NCI-H2107 (cell line): ENCODE measurements at regions not wholly inside any gene's neighbourhood (a gene's known extent, or its start where the extent isn't known, plus 50 kb on each side); places are given as distances from the start of the nearest gene placed in this dataset.
"Not testable (repeated sequence)": the region's sequence is repeated elsewhere in the genome, so short reads cannot be mapped to it uniquely, and the experiment has no call there.

ENCODE experiments used
- DNase-seq: peaks from one replicate; lab custom pipeline; 2025; lab: John Stamatoyannopoulos, UW

GRCh38 chr7:54898659-54899340 is 120.0 kb upstream of the EGFR start:
- DNase-seq = no peak

GRCh38 chr7:54901840-54902239 is 117.0 kb upstream of the EGFR start:
- DNase-seq = no peak

- no peak for DNase-seq
These were observed 114.7 kb upstream of the EGFR start for GRCh38 chr7:54904130-54904529.

- DNase-seq = no peak
These were observed 113.8 kb upstream of the EGFR start for GRCh38 chr7:54904986-54905385.

- no peak for DNase-seq
These were observed 111.9 kb upstream of the EGFR start for GRCh38 chr7:54906963-54907362.

- DNase-seq = no peak
These were observed 110.8 kb upstream of the EGFR start for GRCh38 chr7:54907981-54908380.

GRCh38 chr7:54908760-54909438 is 109.9 kb upstream of the EGFR start:
- no peak for DNase-seq

GRCh38 chr7:54915870-54916598 is 102.8 kb upstream of the EGFR start:
- DNase-seq = no peak

- no peak for DNase-seq
These were observed 101.0 kb upstream of the EGFR start for GRCh38 chr7:54917613-54918391.

- no peak for DNase-seq
These were observed 97.7 kb upstream of the EGFR start for GRCh38 chr7:54921116-54921515.

GRCh38 chr7:54931532-54931931 is 87.3 kb upstream of the EGFR start:
- DNase-seq = no peak

GRCh38 chr7:54932818-54933543 is 85.8 kb upstream of the EGFR start:
- DNase-seq = peak; percentile 69

GRCh38 chr7:54933643-54934042 is 85.2 kb upstream of the EGFR start:
- no peak for DNase-seq

GRCh38 chr7:54940748-54941147 is 78.1 kb upstream of the EGFR start:
- no peak for DNase-seq

GRCh38 chr7:54944179-54944578 is 74.6 kb upstream of the EGFR start:
- no peak for DNase-seq

- no peak for DNase-seq
These were observed 72.5 kb upstream of the EGFR start for GRCh38 chr7:54946271-54946670.

GRCh38 chr7:54946764-54947163 is 72.1 kb upstream of the EGFR start:
- DNase-seq = no peak

GRCh38 chr7:54947266-54947665 is 71.6 kb upstream of the EGFR start:
- no peak for DNase-seq

- DNase-seq = not testable (repeated sequence)
These were observed 69.3 kb upstream of the EGFR start for GRCh38 chr7:54949514-54949913.

GRCh38 chr7:54955296-54955695 is 63.5 kb upstream of the EGFR start:
- no peak for DNase-seq

- DNase-seq = no peak
These were observed 63.0 kb upstream of the EGFR start for GRCh38 chr7:54955696-54956420.
